Mucosa of descending colon (tissue), 3 donors: ENCODE measurements at regions not wholly inside any gene's neighbourhood (a gene's known extent, or its start where the extent isn't known, plus 50 kb on each side); places are given as distances from the start of the nearest gene placed in this dataset.
A peak's percentile ranks its signal among the peaks of the same experiment; 100 is the strongest.

Source experiments
- ATAC-seq: fragments of 200-7000 bp; cut with Tn5 transposase; one replicate; pipeline ENCODE4 v1.9.1; 2020; ENCODE audit warnings: mild to moderate bottlenecking, moderate library complexity
- DNase-seq, 3 donors: peaks; one replicate each; pipeline ENCODE4 v3.0.0-alpha.2; 2020
- H3K36me3 ChIP-seq: fragments of 200-600 bp; one replicate; pipeline ENCODE4 v1.8.0; 2021; ENCODE audit warnings: low read depth, mild to moderate bottlenecking
- H3K4me1 ChIP-seq: fragments of 200-600 bp; one replicate; pipeline ENCODE4 v1.8.0; 2021; ENCODE audit warnings: low read depth, mild to moderate bottlenecking
- H3K4me3 ChIP-seq: fragments of 200-600 bp; one replicate; pipeline ENCODE4 v1.8.0; 2021; ENCODE audit warnings: mild to moderate bottlenecking
- H3K9me3 ChIP-seq: fragments of 200-600 bp; one replicate; pipeline ENCODE4 v1.8.0; 2021; ENCODE audit warnings: mild to moderate bottlenecking
- CTCF ChIP-seq: fragments of 200-600 bp; IDR thresholded peaks from one replicate; pipeline ENCODE4 v1.8.0; 2022; ENCODE audit warnings: antibody characterized with exemption, mild to moderate bottlenecking
- intact Hi-C, 2 donors: fragments of 100-400 bp; cut with DNase I in 1 of 2; cut with micrococcal nuclease in 1 of 2; formaldehyde crosslinking; loops; one replicate each; pipeline versions ENCODE4 v1.11.0 to v1.11.1; 2022; cut with DNase I, micrococcal nuclease
- donor health status: DM: no; HTN: no; CAD: no; lungs with moderate emphysema.
- donor health status: DM: no; HTN: no; CAD: no.
- donor health status: DM: no; HTN: yes; CAD: no.

GRCh38 chr18:24982831-24983230, 369.1 kb downstream of the ZNF521 start:
- no peak for ATAC-seq
- no peak for TF ChIP-seq CTCF
- Histone ChIP-seq H3K9me3 (no peaks in the 10 kb centered on the region), H3K36me3 (no peaks in the 10 kb centered on the region), H3K4me1 (no peaks in the 10 kb centered on the region), H3K4me3 (no peak overlapping the region)
- intact Hi-C loops, result no loop called here
- DNase-seq, result no peak

DNA sequence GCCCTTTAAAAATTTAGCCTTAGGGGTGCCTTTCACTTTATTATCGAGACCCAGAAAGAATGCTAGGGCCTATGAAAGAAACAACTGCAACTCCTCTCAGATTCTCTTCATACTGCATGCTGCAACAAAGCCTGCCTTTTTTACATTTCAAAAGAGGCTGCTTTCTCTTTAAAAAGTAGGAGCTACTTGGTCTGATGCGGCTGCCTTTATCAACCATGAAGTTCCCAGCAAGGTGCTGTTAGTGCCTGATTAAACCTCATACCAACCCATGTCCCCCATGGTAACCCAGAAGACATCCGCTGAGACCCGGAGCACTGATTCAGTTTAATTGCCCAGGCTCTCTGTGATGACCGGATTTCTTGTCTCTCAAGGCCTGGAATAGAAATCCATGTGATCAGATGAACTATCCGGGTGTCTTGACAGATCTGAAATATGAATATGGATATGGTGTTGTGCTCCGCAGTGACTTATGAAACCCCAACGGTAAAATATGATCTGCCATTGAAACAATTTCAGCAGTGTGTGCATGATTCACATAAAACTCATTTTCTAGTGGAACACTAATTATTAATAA, 368.3 kb downstream of the ZNF521 start:
- no peak for DNase-seq
- no peak for TF ChIP-seq CTCF
- no peaks in the 10 kb centered on the region for H3K9me3 ChIP-seq
- H3K4me1 ChIP-seq, result no peaks in the 10 kb centered on the region
- no peaks in the 10 kb centered on the region for H3K36me3 ChIP-seq
- no peak for ATAC-seq
- no peak overlapping the region for H3K4me3 ChIP-seq
- intact Hi-C loops, result no loop called here

- TF ChIP-seq CTCF, result no peak
- H3K4me3 ChIP-seq, result no peak overlapping the region
- H3K9me3 ChIP-seq, result no peaks in the 10 kb centered on the region
- H3K36me3 ChIP-seq, result no peaks in the 10 kb centered on the region
- intact Hi-C loops, result no loop called here
- ATAC-seq (no peak), DNase-seq (no peak)
- no peaks in the 10 kb centered on the region for H3K4me1 ChIP-seq
Measured at GRCh38 chr18:24985586-24985985, 366.4 kb downstream of the ZNF521 start.

DNA sequence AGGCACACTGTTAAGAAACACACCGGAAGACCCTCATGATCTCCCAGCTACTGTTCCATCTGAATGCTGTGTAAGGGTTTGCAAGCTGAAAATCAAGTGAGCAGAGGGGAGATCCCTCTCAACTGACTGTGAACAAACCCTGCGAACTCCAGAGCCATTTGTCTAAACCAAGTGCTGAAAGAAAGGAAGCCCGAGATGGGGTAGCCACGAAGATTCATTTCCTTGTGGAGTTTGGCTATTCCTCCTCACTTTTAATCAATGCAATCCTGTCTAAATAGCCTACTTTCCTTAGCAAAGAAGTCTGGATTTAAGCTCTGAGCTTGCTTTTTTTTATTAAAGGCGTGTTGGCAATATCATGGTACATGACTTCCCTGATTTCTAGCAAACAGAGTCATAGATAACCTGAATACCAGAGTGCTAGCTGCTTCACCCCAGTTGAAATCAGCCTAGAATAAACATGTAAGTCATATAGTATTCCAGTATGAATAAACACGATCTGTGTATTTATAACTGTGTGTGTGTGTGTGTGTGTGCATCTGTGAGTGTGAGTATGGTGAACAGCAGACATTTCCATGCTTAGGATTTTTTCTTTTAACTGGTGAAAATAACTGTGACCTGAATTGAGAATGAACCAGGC, 365.2 kb downstream of the ZNF521 start:
- intact Hi-C loops, result no loop called here
- DNase-seq (no peak), ATAC-seq (no peak)
- H3K9me3 ChIP-seq, result no peaks in the 10 kb centered on the region
- H3K4me3 ChIP-seq, result no peak overlapping the region
- no peaks in the 10 kb centered on the region for H3K36me3 ChIP-seq
- H3K4me1 ChIP-seq, result no peaks in the 10 kb centered on the region
- TF ChIP-seq CTCF, result no peak

GRCh38 chr18:24987303-24988252, 364.4 kb downstream of the ZNF521 start:
- Histone ChIP-seq H3K4me3 (no peak overlapping the region), H3K36me3 (no peaks in the 10 kb centered on the region), H3K9me3 (no peaks in the 10 kb centered on the region), H3K4me1 (no peaks in the 10 kb centered on the region)
- DNase-seq (no peak), ATAC-seq (peak; percentile 20)
- intact Hi-C loops, result no loop called here
- TF ChIP-seq CTCF, result no peak
